CD4-positive, alpha-beta T cell (primary cell): ENCODE measurements at regions not wholly inside any gene's neighbourhood (a gene's known extent, or its start where the extent isn't known, plus 50 kb on each side); places are given as distances from the start of the nearest gene placed in this dataset.

Experiments
- ATAC-seq: fragments of 200-7000 bp; cut with Tn5 transposase; one replicate; pipeline ENCODE4 v1.10.0; 2022; ENCODE audit warnings: mild to moderate bottlenecking; ENCODE audit not compliant: poor library complexity
- CTCF ChIA-PET: fragments of 350-600 bp; sonication (Branson Sonifier 250); formaldehyde crosslinking; loops from one replicate; lab custom pipeline; 2021; ENCODE audit warnings: antibody characterized with exemption, inconsistent platforms; lab: Charles Lee
- POLR2A ChIA-PET: fragments of 350-600 bp; sonication (Branson Sonifier 250); formaldehyde crosslinking; loops from one replicate; lab custom pipeline; 2021; ENCODE audit warnings: antibody characterized with exemption, inconsistent platforms; lab: Charles Lee
- DNase-seq, 14 experiments: peaks; one replicate each; pipeline ENCODE4 v3.0.0-alpha.2; 2013 to 2020; ENCODE audit warnings: mixed read lengths in 2 of 14
- H3K27ac ChIP-seq, 2 donors: one replicate each; pipeline versions ENCODE4 v1.5.1 to v1.7.0; 2013; ENCODE audit warnings: low read length in 2 of 2, low read depth in 1 of 2, mild to moderate bottlenecking in 1 of 2
- H3K27me3 ChIP-seq, 2 experiments: 1 replicate in 1 of 2; 2 replicates in 1 of 2; pipeline versions ENCODE4 v1.6.1 to v1.7.0; 2013; ENCODE audit warnings: low read length in 2 of 2, control low read depth in 1 of 2, mild to moderate bottlenecking in 1 of 2, moderate library complexity in 1 of 2; ENCODE audit not compliant: insufficient read depth in 2 of 2, control insufficient read depth in 1 of 2
- H3K36me3 ChIP-seq: one replicate; pipeline ENCODE4 v1.6.1; 2013; ENCODE audit warnings: low read length, control low read depth; ENCODE audit not compliant: insufficient read depth
- H3K4me1 ChIP-seq: one replicate; pipeline ENCODE4 v1.6.1; 2013; ENCODE audit warnings: low read length, control low read depth; ENCODE audit not compliant: insufficient read depth
- H3K4me3 ChIP-seq: one replicate; pipeline ENCODE4 v1.5.1; 2013; ENCODE audit warnings: mild to moderate bottlenecking, low read length, moderate library complexity
- H3K9me3 ChIP-seq, 2 experiments: 1 replicate in 1 of 2; 2 replicates in 1 of 2; pipeline versions ENCODE4 v1.6.1 to v1.7.0; 2013; ENCODE audit warnings: low read length in 2 of 2, mild to moderate bottlenecking in 2 of 2, control low read depth in 1 of 2, moderate library complexity in 1 of 2; ENCODE audit not compliant: control insufficient read depth in 1 of 2, insufficient read depth in 1 of 2
- H3K27ac Mint-ChIP-seq: one replicate; pipeline ENCODE4 v1.8.0; 2020; ENCODE audit warnings: mixed read lengths
- H3K27me3 Mint-ChIP-seq: one replicate; pipeline ENCODE4 v1.8.0; 2021; ENCODE audit warnings: mixed read lengths
- H3K36me3 Mint-ChIP-seq: one replicate; pipeline ENCODE4 v1.8.0; 2021; ENCODE audit warnings: low read depth, mixed read lengths
- H3K4me1 Mint-ChIP-seq: one replicate; pipeline ENCODE4 v1.8.0; 2021; ENCODE audit warnings: low read depth, mixed read lengths
- H3K4me3 Mint-ChIP-seq: one replicate; pipeline ENCODE4 v1.8.0; 2020; ENCODE audit warnings: mild to moderate bottlenecking, mixed read lengths
- H3K9me3 Mint-ChIP-seq: one replicate; pipeline ENCODE4 v1.8.0; 2020; ENCODE audit warnings: mixed read lengths
- intact Hi-C, 2 experiments: fragments of 100-400 bp; cut with DNase I in 1 of 2; cut with micrococcal nuclease in 1 of 2; formaldehyde crosslinking; loops; one replicate each; pipeline versions ENCODE4 v1.15.1 to v1.9.0; 2023 to 2025; cut with DNase I, micrococcal nuclease
- TF ChIP-seq, protein P1 (sequence below): fragments of 200-600 bp; IDR thresholded peaks from one replicate; pipeline ENCODE4 v1.8.0; 2022; ENCODE audit warnings: antibody characterized with exemption, mild to moderate bottlenecking

GRCh38 chr6:150544793-150545192, 54.9 kb upstream of the PLEKHG1 start:
- Histone ChIP-seq H3K9me3 (peaks cover 0 to 5% of the 10 kb centered on the region in 2 experiments), H3K4me3 (no peak overlapping the region), H3K27ac (no peak overlapping the region), H3K4me1 (no peaks in the 10 kb centered on the region), H3K27me3 (peaks cover 0 to 6% of the 10 kb centered on the region in 2 experiments), H3K36me3 (no peaks in the 10 kb centered on the region)
- DNase-seq, result no peak
- Mint-ChIP-seq H3K36me3 (no peaks in the 10 kb centered on the region), H3K4me3 (no peak overlapping the region), H3K4me1 (no peaks in the 10 kb centered on the region), H3K27me3 (peaks cover 18% of the 10 kb centered on the region), H3K9me3 (no peaks in the 10 kb centered on the region), H3K27ac (no peak overlapping the region)
- ChIA-PET POLR2A (no interaction called here), CTCF (interaction anchor here (0.8 kb wide), 1 partner anchor 19 kb away, joined by 3 read pairs; no protein-coding TSS in a partner anchor)
- TF ChIP-seq, protein P1, sequence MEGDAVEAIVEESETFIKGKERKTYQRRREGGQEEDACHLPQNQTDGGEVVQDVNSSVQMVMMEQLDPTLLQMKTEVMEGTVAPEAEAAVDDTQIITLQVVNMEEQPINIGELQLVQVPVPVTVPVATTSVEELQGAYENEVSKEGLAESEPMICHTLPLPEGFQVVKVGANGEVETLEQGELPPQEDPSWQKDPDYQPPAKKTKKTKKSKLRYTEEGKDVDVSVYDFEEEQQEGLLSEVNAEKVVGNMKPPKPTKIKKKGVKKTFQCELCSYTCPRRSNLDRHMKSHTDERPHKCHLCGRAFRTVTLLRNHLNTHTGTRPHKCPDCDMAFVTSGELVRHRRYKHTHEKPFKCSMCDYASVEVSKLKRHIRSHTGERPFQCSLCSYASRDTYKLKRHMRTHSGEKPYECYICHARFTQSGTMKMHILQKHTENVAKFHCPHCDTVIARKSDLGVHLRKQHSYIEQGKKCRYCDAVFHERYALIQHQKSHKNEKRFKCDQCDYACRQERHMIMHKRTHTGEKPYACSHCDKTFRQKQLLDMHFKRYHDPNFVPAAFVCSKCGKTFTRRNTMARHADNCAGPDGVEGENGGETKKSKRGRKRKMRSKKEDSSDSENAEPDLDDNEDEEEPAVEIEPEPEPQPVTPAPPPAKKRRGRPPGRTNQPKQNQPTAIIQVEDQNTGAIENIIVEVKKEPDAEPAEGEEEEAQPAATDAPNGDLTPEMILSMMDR, result no peak
- ATAC-seq, result no peak
- intact Hi-C loops, result no loop called here

DNA sequence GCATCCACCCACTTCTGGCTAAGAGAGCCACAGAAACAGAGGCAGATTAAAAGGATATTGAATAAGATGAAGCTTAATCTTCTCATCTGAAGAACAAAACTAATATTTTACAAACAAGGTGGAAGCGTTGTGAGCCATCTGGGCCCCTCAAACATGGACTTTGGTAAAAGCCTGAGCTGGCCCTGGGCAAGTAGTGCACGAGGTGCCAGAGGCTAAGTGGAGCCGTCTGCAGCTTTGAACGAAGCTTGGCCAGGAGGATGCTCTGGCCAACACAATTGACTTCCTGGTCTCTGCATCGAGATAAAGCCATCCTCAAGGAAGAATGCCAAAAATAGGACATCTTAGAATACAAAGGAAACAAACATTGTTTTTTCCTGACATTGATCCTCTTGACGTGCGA, 53.2 kb upstream of the PLEKHG1 start:
- H3K4me3 ChIP-seq, result no peak overlapping the region
- POLR2A ChIA-PET, result no interaction called here
- H3K27ac Mint-ChIP-seq, result no peak overlapping the region
- peaks cover 0 to 6% of the 10 kb centered on the region in 2 experiments for H3K27me3 ChIP-seq
- CTCF ChIA-PET, result interaction anchor here (1.0 kb wide), 1 partner anchor 9 kb away, joined by 3 read pairs; no protein-coding TSS in a partner anchor
- DNase-seq (no peak), ATAC-seq (no peak)
- no peaks in the 10 kb centered on the region for H3K36me3 Mint-ChIP-seq
- H3K27me3 Mint-ChIP-seq, result peaks cover 13% of the 10 kb centered on the region
- peaks cover 0 to 5% of the 10 kb centered on the region in 2 experiments for H3K9me3 ChIP-seq
- H3K27ac ChIP-seq, result no peak overlapping the region
- no peaks in the 10 kb centered on the region for H3K9me3 Mint-ChIP-seq
- H3K4me3 Mint-ChIP-seq, result no peak overlapping the region
- no peaks in the 10 kb centered on the region for H3K4me1 Mint-ChIP-seq
- TF ChIP-seq, protein P1, result no peak
- intact Hi-C loops, result no loop called here
- no peaks in the 10 kb centered on the region for H3K36me3 ChIP-seq
- H3K4me1 ChIP-seq, result no peaks in the 10 kb centered on the region

DNA sequence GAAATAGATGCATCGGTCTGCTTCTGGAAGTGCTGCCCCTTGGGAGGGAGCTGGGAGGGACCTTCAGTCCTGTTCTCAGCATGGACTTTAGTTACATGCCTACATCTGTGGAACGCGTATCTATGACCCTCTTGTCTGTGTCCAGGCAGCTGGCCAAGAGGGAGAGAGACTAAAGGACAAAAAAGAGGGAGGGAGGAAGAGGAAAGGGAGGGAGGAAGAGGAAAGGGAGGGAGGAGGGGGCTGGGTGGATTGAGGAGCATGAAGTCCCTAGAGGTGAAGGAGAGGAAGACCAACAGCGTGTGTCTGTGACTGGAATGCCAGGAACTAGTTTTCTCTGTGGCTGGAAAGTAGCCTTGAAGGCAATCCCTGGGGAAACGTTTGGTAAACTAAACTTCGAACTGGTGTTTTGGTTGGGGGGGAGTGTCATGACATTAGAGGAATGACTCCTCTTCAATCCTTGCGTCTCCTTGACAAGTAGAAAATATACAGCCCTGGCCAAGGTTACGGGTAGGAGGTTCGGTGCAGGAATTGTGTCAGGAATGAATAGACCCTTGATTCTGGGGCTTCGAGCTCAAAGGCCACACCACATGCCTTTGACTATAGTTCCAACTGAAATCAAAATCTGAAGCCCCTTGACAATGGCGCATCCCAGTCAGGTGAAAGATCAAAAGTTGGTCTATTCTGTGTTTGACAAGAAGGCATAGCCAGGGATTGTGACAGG, 52.0 kb upstream of the PLEKHG1 start:
- Histone ChIP-seq H3K9me3 (peaks cover 0 to 5% of the 10 kb centered on the region in 2 experiments), H3K36me3 (no peaks in the 10 kb centered on the region), H3K27ac (no peak overlapping the region), H3K4me1 (no peaks in the 10 kb centered on the region), H3K27me3 (peaks cover 0 to 6% of the 10 kb centered on the region in 2 experiments), H3K4me3 (no peak overlapping the region)
- no peaks in the 10 kb centered on the region for H3K36me3 Mint-ChIP-seq
- POLR2A ChIA-PET, result no interaction called here
- DNase-seq (no peak), ATAC-seq (no peak)
- TF ChIP-seq, protein P1, result no peak
- no peak overlapping the region for H3K4me3 Mint-ChIP-seq
- H3K27me3 Mint-ChIP-seq, result peaks cover 14% of the 10 kb centered on the region
- CTCF ChIA-PET, result no interaction called here
- no peak overlapping the region for H3K27ac Mint-ChIP-seq
- H3K4me1 Mint-ChIP-seq, result no peaks in the 10 kb centered on the region
- no peaks in the 10 kb centered on the region for H3K9me3 Mint-ChIP-seq
- intact Hi-C loops, result no loop called here
